ENCODE measurements at regions not wholly inside any gene's neighbourhood (a gene's known extent, or its start where the extent isn't known, plus 50 kb on each side); places are given as distances from the start of the nearest gene placed in this dataset.

GRCh38 chr7:12067156-12067831 lies 143.8 kb upstream of the TMEM106B start:
- DNase-seq (ENCODE audit: low read depth, low spot score) = peak; percentile 19

GRCh38 chr7:12069757-12070156 lies 141.3 kb upstream of the TMEM106B start:
- no peak for DNase-seq (ENCODE audit: low read depth, low spot score)

- no peak for DNase-seq (ENCODE audit: low read depth, low spot score)
Observed at GRCh38 chr7:12074889-12075288, 136.2 kb upstream of the TMEM106B start.

GRCh38 chr7:12080006-12080405 lies 131.1 kb upstream of the TMEM106B start:
- no peak for DNase-seq (ENCODE audit: low read depth, low spot score)

- DNase-seq (ENCODE audit: low read depth, low spot score) = no peak
Observed at GRCh38 chr7:12085516-12085915, 125.6 kb upstream of the TMEM106B start.

- DNase-seq (ENCODE audit: low read depth, low spot score) = no peak
Observed at GRCh38 chr7:12089951-12090756, 120.9 kb upstream of the TMEM106B start.

GRCh38 chr7:12090757-12091221 lies 120.3 kb upstream of the TMEM106B start:
- no peak for DNase-seq (ENCODE audit: low read depth, low spot score)

GRCh38 chr7:12091231-12091630 lies 119.9 kb upstream of the TMEM106B start:
- DNase-seq (ENCODE audit: low read depth, low spot score) = no peak

GRCh38 chr7:12092499-12093130 lies 118.5 kb upstream of the TMEM106B start:
- DNase-seq (ENCODE audit: low read depth, low spot score) = no peak

- DNase-seq (ENCODE audit: low read depth, low spot score) = no peak
Observed at GRCh38 chr7:12093365-12093764, 117.7 kb upstream of the TMEM106B start.

GRCh38 chr7:12094365-12094921 lies 116.7 kb upstream of the TMEM106B start:
- DNase-seq (ENCODE audit: low read depth, low spot score) = no peak

- DNase-seq (ENCODE audit: low read depth, low spot score) = no peak
Observed at GRCh38 chr7:12102126-12102525, 109.0 kb upstream of the TMEM106B start.

- DNase-seq (ENCODE audit: low read depth, low spot score) = no peak
Observed at GRCh38 chr7:12102527-12102926, 108.6 kb upstream of the TMEM106B start.

GRCh38 chr7:12103948-12104347 lies 107.1 kb upstream of the TMEM106B start:
- DNase-seq (ENCODE audit: low read depth, low spot score) = no peak

GRCh38 chr7:12107381-12107780 lies 103.7 kb upstream of the TMEM106B start:
- no peak for DNase-seq (ENCODE audit: low read depth, low spot score)

GRCh38 chr7:12107841-12108254 lies 103.2 kb upstream of the TMEM106B start:
- DNase-seq (ENCODE audit: low read depth, low spot score) = no peak

- no peak for DNase-seq (ENCODE audit: low read depth, low spot score)
Observed at GRCh38 chr7:12110425-12110824, 100.7 kb upstream of the TMEM106B start.

- no peak for DNase-seq (ENCODE audit: low read depth, low spot score)
Observed at GRCh38 chr7:12111422-12112405, 99.4 kb upstream of the TMEM106B start.

GRCh38 chr7:12117170-12117569 lies 93.9 kb upstream of the TMEM106B start:
- no peak for DNase-seq (ENCODE audit: low read depth, low spot score)

- DNase-seq (ENCODE audit: low read depth, low spot score) = no peak
Observed at GRCh38 chr7:12119620-12120303, 91.3 kb upstream of the TMEM106B start.

Measured in pulmonary artery endothelial cell (primary cell).